HCT116 (cell line): ENCODE measurements at regions not wholly inside any gene's neighbourhood (a gene's known extent, or its start where the extent isn't known, plus 50 kb on each side); places are given as distances from the start of the nearest gene placed in this dataset.

Experiments
- ATAC-seq: fragments of 200-7000 bp; cut with Tn5 transposase; 2 replicates; pipeline ENCODE4 v1.9.1; 2020; ENCODE audit warnings: mild to moderate bottlenecking, moderate library complexity
- BruUV-seq: library from RNA; stranded (reverse); fragments of 400-500 nt; replicated peaks from 2 replicates; lab custom pipeline; 2021; lab: Mats Ljungman, UMichigan
- CTCF ChIA-PET: fragments of 300-600 bp; sonication (Branson Sonifier 250); formaldehyde crosslinking; loops from one replicate; lab custom pipeline; 2021; ENCODE audit warnings: antibody characterized with exemption; lab: Charles Lee
- POLR2A ChIA-PET: fragments of 300-600, 350-600 bp; sonication (Branson Sonifier 250); formaldehyde crosslinking; loops from one replicate; lab custom pipeline; 2021; ENCODE audit warnings: antibody characterized with exemption; lab: Charles Lee
- RAD21 ChIA-PET, 2 experiments: fragments of 300-600 bp; sonication (Branson Sonifier 250); formaldehyde crosslinking; loops; one replicate each; lab custom pipeline; 2023; ENCODE audit warnings: low total read pairs in 2 of 2; ENCODE audit not compliant: uncharacterized antibody in 2 of 2, unreplicated experiment in 2 of 2, low non-redundant PET in 1 of 2; lab: Charles Lee
- DNase-seq: peaks from one replicate; pipeline ENCODE4 v3.0.0-alpha.2; 2010; ENCODE audit warnings: low read depth, low spot score
- H2AFZ ChIP-seq: fragments of 200-600 bp; shearing (Covaris generic), sonication (generic); 2 replicates; pipeline ENCODE4 v1.6.1; 2017; ENCODE audit warnings: low read depth, mixed run types, mixed read lengths, antibody characterized with exemption, low read length; ENCODE audit not compliant: poor library complexity, severe bottlenecking
- H3K27ac ChIP-seq: 2 replicates; pipeline ENCODE4 v1.5.1; 2012; ENCODE audit warnings: low read depth, low read length
- H3K27me3 ChIP-seq: fragments of 200-600 bp; sonication (generic); 2 replicates; pipeline ENCODE4 v1.6.1; 2016; ENCODE audit warnings: mixed run types, low read length, mixed read lengths; ENCODE audit not compliant: insufficient read depth
- H3K36me3 ChIP-seq, 2 experiments: fragments of 200-500 bp in 1 of 2; fragments of 200-600 bp in 1 of 2; sonication (Bioruptor generic) in 1 of 2; sonication (generic) in 1 of 2; 2 replicates each; pipeline versions ENCODE4 v1.5.1 to v1.6.1; 2014 to 2016; ENCODE audit warnings: low read length in 2 of 2, inconsistent platforms in 1 of 2, mixed read lengths in 1 of 2, mixed run types in 1 of 2; ENCODE audit not compliant: insufficient read depth in 2 of 2, control insufficient read depth in 1 of 2
- H3K4me1 ChIP-seq, 2 experiments: fragments of 200-600 bp in 1 of 2; sonication (generic) in 1 of 2; 2 replicates each; pipeline versions ENCODE4 v1.5.1 to v1.6.1; 2012 to 2017; ENCODE audit warnings: low read length in 2 of 2, inconsistent platforms in 1 of 2, mild to moderate bottlenecking in 1 of 2, mixed read lengths in 1 of 2, mixed run types in 1 of 2, moderate library complexity in 1 of 2; ENCODE audit not compliant: insufficient read depth in 2 of 2, control insufficient read depth in 1 of 2
- H3K4me2 ChIP-seq: fragments of 200-600 bp; sonication (generic); 2 replicates; pipeline ENCODE4 v1.6.1; 2017; ENCODE audit warnings: mixed run types, low read length, mixed read lengths
- H3K4me3 ChIP-seq, 2 experiments: fragments of 200-600 bp in 1 of 2; sonication (generic) in 1 of 2; replicated peaks in 1 of 2; 2 replicates each; pipeline ENCODE4 v1.5.1; 2011 to 2016; ENCODE audit warnings: low read length in 2 of 2, control low read depth in 1 of 2, low read depth in 1 of 2, mild to moderate bottlenecking in 1 of 2, mixed read lengths in 1 of 2, mixed run types in 1 of 2
- H3K79me2 ChIP-seq: fragments of 200-600 bp; sonication (generic); 2 replicates; pipeline ENCODE4 v1.6.1; 2017; ENCODE audit warnings: mild to moderate bottlenecking, mixed run types, low read length, moderate library complexity, mixed read lengths; ENCODE audit not compliant: insufficient read depth
- H3K9ac ChIP-seq: fragments of 200-600 bp; sonication (generic); 2 replicates; pipeline ENCODE4 v1.6.1; 2016; ENCODE audit warnings: low read length, mixed read lengths
- H3K9me2 ChIP-seq: fragments of 200-600 bp; sonication (generic), shearing (Covaris generic); 2 replicates; pipeline ENCODE4 v1.6.1; 2017; ENCODE audit warnings: mixed run types, mild to moderate bottlenecking, moderate library complexity; ENCODE audit not compliant: insufficient read depth
- H3K9me3 ChIP-seq, 2 experiments: fragments of 200-500 bp in 1 of 2; fragments of 200-600 bp in 1 of 2; sonication (Bioruptor generic) in 1 of 2; sonication (generic) in 1 of 2; 2 replicates each; pipeline ENCODE4 v1.6.1; 2014 to 2017; ENCODE audit warnings: low read length in 2 of 2, mixed read lengths in 2 of 2, inconsistent platforms in 1 of 2, low read depth in 1 of 2, mild to moderate bottlenecking in 1 of 2, mixed run types in 1 of 2, moderate library complexity in 1 of 2; ENCODE audit not compliant: control insufficient read depth in 1 of 2, insufficient read depth in 1 of 2
- H4K20me1 ChIP-seq: fragments of 200-600 bp; sonication (generic), shearing (Covaris generic); 2 replicates; pipeline ENCODE4 v1.6.1; 2017; ENCODE audit warnings: mixed run types, mild to moderate bottlenecking, moderate library complexity; ENCODE audit not compliant: insufficient read depth
- CTCF ChIP-seq, 3 experiments: fragments of 200-600 bp in 1 of 3; sonication (generic) in 1 of 3; IDR thresholded peaks in 2 of 3; conservative IDR thresholded peaks in 1 of 3; 2 replicates each; pipeline ENCODE4 v1.5.1; 2012 to 2017; ENCODE audit warnings: low read depth in 2 of 3, low read length in 2 of 3, antibody characterized with exemption in 1 of 3, borderline replicate concordance in 1 of 3, control low read depth in 1 of 3, mild to moderate bottlenecking in 1 of 3, mixed read lengths in 1 of 3, mixed run types in 1 of 3, moderate library complexity in 1 of 3; ENCODE audit not compliant: insufficient read depth in 1 of 3
- FOSL1 ChIP-seq: IDR thresholded peaks from 2 replicates; pipeline ENCODE4 v1.6.1; 2012; ENCODE audit warnings: low read depth
- POLR2A ChIP-seq: IDR thresholded peaks from 2 replicates; pipeline ENCODE4 v1.7.0; 2011; ENCODE audit warnings: borderline replicate concordance; ENCODE audit not compliant: insufficient read depth, insufficient read length; ENCODE audit errors: extremely low read depth
- SP1 ChIP-seq: IDR thresholded peaks from 2 replicates; pipeline ENCODE4 v1.6.1; 2012; ENCODE audit warnings: low read depth
- SRF ChIP-seq: IDR thresholded peaks from 2 replicates; pipeline ENCODE4 v1.6.1; 2012; ENCODE audit warnings: low read depth
- TCF7L2 ChIP-seq: IDR thresholded peaks from 2 replicates; pipeline ENCODE4 v1.7.0; 2011; ENCODE audit warnings: borderline replicate concordance, inconsistent platforms; ENCODE audit not compliant: insufficient read depth, insufficient read length; ENCODE audit errors: extremely low read depth
- YY1 ChIP-seq: IDR thresholded peaks from 2 replicates; pipeline ENCODE4 v1.6.1; 2011; ENCODE audit warnings: low read length, low read depth, moderate library complexity, mild to moderate bottlenecking; ENCODE audit not compliant: insufficient replicate concordance; ENCODE audit errors: extremely low read depth
- ZBTB33 ChIP-seq: IDR thresholded peaks from 2 replicates; pipeline ENCODE4 v1.6.1; 2011; ENCODE audit warnings: mild to moderate bottlenecking, low read length, moderate library complexity; ENCODE audit not compliant: insufficient replicate concordance; ENCODE audit errors: extremely low read depth
- intact Hi-C: fragments of 100-400 bp; cut with micrococcal nuclease; formaldehyde crosslinking; loops from 2 replicates; pipeline ENCODE4 v1.10.0; 2022

DNA sequence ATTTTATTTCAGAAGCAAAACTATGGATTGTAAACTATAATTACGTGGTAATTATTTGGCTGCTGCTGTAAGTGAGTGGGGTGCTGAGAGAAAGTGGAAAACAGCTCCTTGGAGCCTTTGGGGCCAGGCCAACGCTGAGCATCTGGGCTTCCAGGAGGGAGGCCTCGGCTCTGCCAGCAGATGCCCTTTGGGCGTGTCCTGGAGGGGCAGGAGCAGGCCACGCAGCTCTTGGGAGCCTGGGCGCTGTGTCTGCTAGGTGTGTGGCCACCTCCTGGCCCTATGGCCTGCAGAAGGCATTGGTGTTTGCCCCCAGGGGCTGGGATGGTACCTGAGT, 423.3 kb downstream of the GLRX3 start:
- TF ChIP-seq FOSL1 (no peak), CTCF (IDR thresholded peaks at IDR 0.05 in 2 of 3, conservative IDR thresholded peaks at IDR 0.05 in 1 of 3; ENCODE audit: borderline replicate concordance in 1 of 3, insufficient read depth in 1 of 3, low read depth in 2 of 3, low read length in 2 of 3) (no peak), ZBTB33 (no peak), SRF (no peak), POLR2A (no peak), TCF7L2 (no peak), SP1 (no peak)
- H3K27me3 ChIP-seq: no peaks in the 10 kb centered on the region
- no peaks in the 10 kb centered on the region for H3K9me3 ChIP-seq
- BruUV-seq: no TSS peak
- ChIA-PET RAD21 (no interaction called here), POLR2A (no interaction called here), CTCF (no interaction called here)
- H3K4me3 ChIP-seq: no peak overlapping the region
- no peak overlapping the region for H3K9ac ChIP-seq
- intact Hi-C loops: no loop called here
- no peaks in the 10 kb centered on the region for H3K4me1 ChIP-seq
- no peak overlapping the region for H2AFZ ChIP-seq
- no peaks in the 10 kb centered on the region for H3K36me3 ChIP-seq
- ATAC-seq (no peak), DNase-seq (no peak)
- H3K4me2 ChIP-seq: no peak overlapping the region
- H3K79me2 ChIP-seq: no peaks in the 10 kb centered on the region
- no peaks in the 10 kb centered on the region for H3K9me2 ChIP-seq
- no peaks in the 10 kb centered on the region for H4K20me1 ChIP-seq
- no peak overlapping the region for H3K27ac ChIP-seq

DNA sequence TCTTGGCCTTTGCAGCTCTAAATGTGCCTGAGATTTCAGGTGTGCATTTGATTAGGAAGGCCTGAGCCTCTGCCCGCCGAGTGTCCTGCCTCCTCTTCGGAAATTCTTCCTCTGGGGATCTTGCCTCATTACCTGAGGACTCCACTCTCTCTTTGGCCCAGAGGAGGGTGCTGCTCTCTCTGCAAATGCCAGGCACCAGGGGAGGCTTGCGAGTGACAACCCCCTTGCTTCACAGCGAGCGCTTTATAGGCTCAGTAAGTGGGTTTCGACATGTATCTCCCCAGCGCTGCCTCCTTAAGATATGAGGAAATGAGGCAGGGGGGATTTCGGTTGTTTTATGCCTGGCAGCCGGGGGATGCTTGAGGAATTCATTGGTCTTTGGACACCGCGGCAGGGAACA, 423.9 kb downstream of the GLRX3 start:
- ChIA-PET POLR2A (no interaction called here), RAD21 (no interaction called here), CTCF (no interaction called here)
- ATAC-seq (no peak), DNase-seq (no peak)
- Histone ChIP-seq H3K36me3 (no peaks in the 10 kb centered on the region), H2AFZ (no peak overlapping the region), H3K27ac (no peak overlapping the region), H3K4me3 (no peak overlapping the region), H4K20me1 (no peaks in the 10 kb centered on the region), H3K4me1 (no peaks in the 10 kb centered on the region), H3K9me3 (no peaks in the 10 kb centered on the region), H3K79me2 (no peaks in the 10 kb centered on the region), H3K9ac (no peak overlapping the region), H3K27me3 (no peaks in the 10 kb centered on the region), H3K4me2 (no peak overlapping the region), H3K9me2 (no peaks in the 10 kb centered on the region)
- no peak for TF ChIP-seq YY1
- no peak for TF ChIP-seq SRF
- no TSS peak for BruUV-seq
- intact Hi-C loops: no loop called here
